IPS DF 6.9 (cell line): ENCODE measurements at regions not wholly inside any gene's neighbourhood (a gene's known extent, or its start where the extent isn't known, plus 50 kb on each side); places are given as distances from the start of the nearest gene placed in this dataset.
"Not testable (repeated sequence)": the region's sequence is repeated elsewhere in the genome, so short reads cannot be mapped to it uniquely, and the experiment has no call there.

ENCODE experiments used
- DNase-seq: peaks from one replicate; pipeline ENCODE4 v3.0.0-alpha.2; 2013; ENCODE audit warnings: low read depth, low spot score
- H3K27ac ChIP-seq: one replicate; pipeline ENCODE4 v1.5.1; 2013; ENCODE audit warnings: low read length, control low read depth
- H3K27me3 ChIP-seq: 2 replicates; pipeline ENCODE4 v1.6.1; 2013; ENCODE audit warnings: mild to moderate bottlenecking, low read length; ENCODE audit not compliant: control insufficient read depth, insufficient read depth
- H3K36me3 ChIP-seq: 2 replicates; pipeline ENCODE4 v1.6.1; 2013; ENCODE audit warnings: low read length; ENCODE audit not compliant: control insufficient read depth, insufficient read depth
- H3K4me1 ChIP-seq: 2 replicates; pipeline ENCODE4 v1.6.1; 2013; ENCODE audit warnings: low read length; ENCODE audit not compliant: control insufficient read depth, insufficient read depth
- H3K4me3 ChIP-seq: 2 replicates; pipeline ENCODE4 v1.5.1; 2013; ENCODE audit warnings: mild to moderate bottlenecking, low read length
- H3K9me3 ChIP-seq: 2 replicates; pipeline ENCODE4 v1.6.1; 2013; ENCODE audit warnings: low read length, inconsistent platforms; ENCODE audit not compliant: control insufficient read depth, insufficient read depth
- WGBS: extraction: QIAGEN DNeasy Blood & Tissue Kit; methylation state at CpG from one replicate; pipeline ENCODE4 v1.1.7; 2013; ENCODE audit warnings: mixed read lengths, missing lambda C conversion rate; ENCODE audit not compliant: insufficient read length, insufficient coverage; 5-methylcytosine and 5-hydroxymethylcytosine counted together

- DNase-seq, H3K36me3 ChIP-seq, H3K4me1 ChIP-seq, H3K27me3 ChIP-seq, H3K4me3 ChIP-seq, H3K27ac ChIP-seq, H3K9me3 ChIP-seq: not testable (repeated sequence)
- WGBS = no CpG with 5 or more reads among the region's 19 CpGs
Observed at GRCh38 chr16:29286796-29287195, 119.7 kb downstream of the NPIPB11 start.

DNA sequence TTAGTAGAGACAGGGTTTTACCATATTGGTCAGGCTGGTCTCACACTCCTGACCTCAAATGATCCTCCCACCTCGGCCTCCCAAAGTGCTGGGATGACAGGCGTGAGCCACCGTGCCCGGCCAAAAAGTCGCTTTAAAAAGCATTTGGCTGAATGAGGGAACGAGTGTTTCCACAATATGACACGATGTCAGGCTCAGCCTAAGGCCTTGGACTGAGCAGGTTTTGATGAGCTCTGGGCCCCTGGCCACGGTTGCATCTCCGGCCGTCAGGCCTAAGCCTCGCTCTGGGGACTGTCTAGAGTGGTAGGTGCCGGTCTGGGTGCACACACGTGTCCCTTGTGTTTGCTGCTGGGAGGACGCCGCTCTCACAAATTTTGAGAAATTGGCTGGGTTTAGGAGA is 120.3 kb downstream of the NPIPB11 start:
- H3K4me1 ChIP-seq = not testable (repeated sequence)

GRCh38 chr16:29285151-29285885 is 121.2 kb downstream of the NPIPB11 start:
- DNase-seq, H3K9me3 ChIP-seq, H3K4me3 ChIP-seq, H3K4me1 ChIP-seq, H3K27ac ChIP-seq, H3K27me3 ChIP-seq, H3K36me3 ChIP-seq: not testable (repeated sequence)
- no CpG with 5 or more reads among the region's 32 CpGs for WGBS

More for the DNA sequence above, 120.3 kb downstream of the NPIPB11 start:
- not testable (repeated sequence) for H3K27me3 ChIP-seq, H3K27ac ChIP-seq, DNase-seq, H3K9me3 ChIP-seq, H3K4me3 ChIP-seq, H3K36me3 ChIP-seq
- no CpG with 5 or more reads among the region's 15 CpGs for WGBS

DNA sequence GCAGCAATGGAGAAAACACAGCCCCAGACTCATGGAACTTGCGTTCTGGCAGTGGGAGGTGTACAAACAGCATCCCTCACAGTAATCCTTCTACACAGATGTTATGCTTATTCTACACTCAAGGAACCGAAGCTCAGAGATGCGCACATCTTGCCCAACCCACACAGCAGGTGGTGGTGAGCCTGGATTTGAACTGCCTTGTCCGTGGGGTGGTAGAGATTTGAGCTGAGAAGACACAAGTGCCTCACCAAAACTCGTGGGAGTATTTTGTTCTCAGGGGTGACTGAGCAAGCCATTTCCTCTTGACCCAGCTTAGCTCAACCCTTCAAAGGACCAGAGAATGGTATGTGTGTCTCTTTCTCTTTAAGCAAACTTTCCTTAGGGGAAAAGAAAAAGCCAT is 121.8 kb downstream of the NPIPB11 start:
- not testable (repeated sequence) for H3K27ac ChIP-seq, H3K36me3 ChIP-seq, H3K27me3 ChIP-seq, DNase-seq, H3K4me1 ChIP-seq, H3K4me3 ChIP-seq, H3K9me3 ChIP-seq
- no CpG with 5 or more reads among the region's 5 CpGs for WGBS

DNA sequence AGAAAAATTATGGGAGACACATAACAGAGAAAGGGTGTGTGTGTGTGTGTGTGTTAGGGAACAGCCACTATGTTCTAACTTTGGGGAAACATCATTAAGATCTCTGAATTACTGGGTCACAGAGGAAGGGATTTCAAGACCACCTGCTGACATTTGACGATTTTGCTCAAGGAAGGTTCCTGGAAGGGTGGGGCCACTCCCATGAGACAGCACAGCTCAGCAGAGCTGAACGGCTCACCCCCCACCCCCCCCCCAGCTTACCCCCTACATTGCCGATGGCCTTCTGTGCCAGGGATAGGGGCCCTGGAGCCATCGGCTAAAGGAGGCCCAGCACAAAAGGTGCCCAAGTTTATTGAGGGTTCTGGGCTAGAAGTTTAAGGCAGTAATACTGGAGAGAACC is 122.4 kb downstream of the NPIPB11 start:
- H3K9me3 ChIP-seq, H3K27me3 ChIP-seq, DNase-seq, H3K4me1 ChIP-seq, H3K4me3 ChIP-seq, H3K36me3 ChIP-seq, H3K27ac ChIP-seq: not testable (repeated sequence)
- WGBS = no CpG with 5 or more reads among the region's 4 CpGs

- not testable (repeated sequence) for DNase-seq
- WGBS = no CpG with 5 or more reads among the region's 8 CpGs
Observed at GRCh38 chr16:29278097-29278871, 128.2 kb downstream of the NPIPB11 start.

DNA sequence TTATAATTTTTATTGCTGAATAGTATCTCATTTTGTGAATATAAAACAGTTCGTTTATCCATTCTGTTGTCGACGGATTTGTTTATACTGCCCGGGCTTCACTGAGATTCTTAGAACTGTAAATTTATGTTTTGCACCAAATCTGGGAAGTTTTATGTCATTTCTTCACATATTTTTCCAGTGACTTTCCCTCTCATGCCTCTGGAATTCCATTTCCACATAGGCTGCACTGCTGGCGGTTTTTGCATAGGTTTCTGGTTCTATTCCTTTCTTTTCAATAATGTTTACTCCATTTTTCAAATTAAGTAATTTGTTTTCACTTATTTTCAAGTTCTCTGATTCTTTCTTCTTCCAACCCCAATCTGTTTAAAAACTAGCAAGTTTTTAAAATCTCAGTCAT is 130.1 kb downstream of the NPIPB11 start:
- not testable (repeated sequence) for H3K27ac ChIP-seq, DNase-seq
- no CpG with 5 or more reads among the region's 5 CpGs for WGBS

More at GRCh38 chr16:29278097-29278871, 128.2 kb downstream of the NPIPB11 start:
- not testable (repeated sequence) for H3K27ac ChIP-seq, H3K27me3 ChIP-seq, H3K4me3 ChIP-seq, H3K4me1 ChIP-seq, H3K9me3 ChIP-seq, H3K36me3 ChIP-seq

DNA sequence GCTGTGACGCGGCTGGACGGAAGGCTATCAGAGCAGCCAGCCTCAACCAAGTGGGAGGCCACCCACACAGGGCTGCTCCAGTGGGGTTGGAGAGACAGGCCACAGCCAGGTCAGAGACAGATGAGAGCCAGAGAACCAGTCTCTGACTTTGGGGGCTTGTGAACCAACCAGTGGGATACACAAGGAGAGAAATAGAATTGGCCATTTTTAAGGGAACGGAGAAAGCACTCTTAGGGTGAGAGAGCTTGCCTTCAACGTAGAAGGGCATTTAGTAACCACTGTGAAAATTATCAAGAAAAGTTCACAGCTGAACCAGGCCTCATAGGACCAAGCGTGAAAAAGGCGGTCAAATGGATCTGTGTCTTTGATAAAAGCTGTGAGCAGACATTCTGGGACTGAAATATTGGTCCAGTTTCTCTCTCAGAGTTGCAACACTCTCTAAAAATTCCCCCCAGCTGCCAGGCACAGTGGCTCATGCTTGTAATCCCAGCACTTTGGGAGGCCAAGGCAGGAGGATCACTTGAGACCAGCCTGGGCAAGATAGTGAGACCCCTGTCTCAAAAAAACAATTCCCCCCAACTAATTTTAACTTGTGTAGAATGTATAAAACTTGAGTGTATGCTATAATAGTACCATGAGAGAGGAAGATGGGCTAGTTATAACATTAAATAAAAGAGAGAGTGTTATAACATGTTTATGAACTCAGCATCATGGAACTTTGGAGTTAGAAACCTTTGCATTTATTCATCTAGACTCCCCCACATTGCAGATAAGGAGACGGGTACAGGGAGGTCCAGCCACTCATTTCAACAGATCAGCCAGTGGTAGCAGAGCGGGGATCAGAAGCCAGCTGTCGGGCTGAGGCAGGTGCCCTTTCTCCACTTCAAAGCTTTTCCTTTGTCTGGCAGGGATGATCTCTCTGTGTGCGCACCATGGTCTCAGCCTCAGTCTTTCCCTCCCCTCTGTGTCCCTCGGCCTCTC is 132.2 kb downstream of the NPIPB11 start:
- no CpG with 5 or more reads among the region's 12 CpGs for WGBS
- not testable (repeated sequence) for DNase-seq

More for the DNA sequence above, 130.1 kb downstream of the NPIPB11 start:
- H3K36me3 ChIP-seq, H3K4me3 ChIP-seq, H3K4me1 ChIP-seq, H3K9me3 ChIP-seq, H3K27me3 ChIP-seq: not testable (repeated sequence)

GRCh38 chr16:29273298-29274054 is 133.0 kb downstream of the NPIPB11 start:
- DNase-seq, H3K4me3 ChIP-seq, H3K27ac ChIP-seq, H3K36me3 ChIP-seq, H3K27me3 ChIP-seq, H3K9me3 ChIP-seq, H3K4me1 ChIP-seq: not testable (repeated sequence)
- WGBS = 99% methylated on average over 4 of the region's 9 CpGs

More for the DNA sequence above, 132.2 kb downstream of the NPIPB11 start:
- H3K27me3 ChIP-seq, H3K9me3 ChIP-seq, H3K4me3 ChIP-seq, H3K27ac ChIP-seq, H3K4me1 ChIP-seq, H3K36me3 ChIP-seq: not testable (repeated sequence)
